HUDEP-2 (cell line): ENCODE measurements at regions not wholly inside any gene's neighbourhood (a gene's known extent, or its start where the extent isn't known, plus 50 kb on each side); places are given as distances from the start of the nearest gene placed in this dataset.
A peak's percentile ranks its signal among the peaks of the same experiment; 100 is the strongest.
"Not testable (repeated sequence)": the region's sequence is repeated elsewhere in the genome, so short reads cannot be mapped to it uniquely, and the experiment has no call there.

ENCODE experiments used
- DNase-seq, 76 experiments: peaks; one replicate each; lab custom pipeline; 2025; ENCODE audit not compliant: unreplicated experiment in 76 of 76; lab: John Stamatoyannopoulos, UW

DNA sequence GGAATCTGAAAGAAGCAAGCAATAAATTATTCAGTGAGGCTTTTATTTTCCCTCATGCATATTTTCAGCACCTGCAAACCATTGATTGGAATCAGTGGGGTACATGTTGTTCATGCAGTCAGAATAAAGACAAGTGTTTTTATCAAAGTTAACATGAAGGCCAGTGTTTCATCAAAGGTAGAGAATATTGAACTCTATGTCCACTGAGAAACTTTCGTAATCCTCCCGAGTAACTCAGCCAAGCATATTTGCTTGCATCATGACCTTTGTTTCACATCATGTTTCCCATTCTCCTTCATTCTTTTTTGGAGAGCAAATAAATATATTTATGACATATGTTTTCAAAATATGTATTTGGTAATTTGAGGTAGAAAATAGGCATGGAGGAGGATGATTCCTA, 663.1 kb downstream of the SH2D4B start:
- no peak for DNase-seq

DNA sequence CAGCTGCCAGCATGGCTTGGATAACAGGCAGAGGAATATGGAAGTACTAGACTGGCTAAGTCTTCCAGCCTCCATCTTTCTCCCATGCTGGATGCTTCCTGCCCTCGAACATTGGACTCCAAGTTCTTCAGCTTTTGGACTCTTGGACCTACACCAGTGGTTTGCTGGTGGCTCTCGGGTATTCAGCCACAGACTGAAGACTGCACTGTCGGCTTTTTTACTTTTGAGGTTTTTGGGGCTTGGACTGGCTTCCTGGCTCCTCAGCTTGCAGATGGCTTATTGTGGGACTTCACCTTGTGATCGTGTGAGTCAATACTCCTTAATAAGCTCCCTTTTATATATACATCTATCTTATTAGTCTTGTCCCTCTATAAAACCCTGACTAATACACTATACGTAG, 667.6 kb upstream of the NRG3 start:
- DNase-seq: not testable (repeated sequence)

DNA sequence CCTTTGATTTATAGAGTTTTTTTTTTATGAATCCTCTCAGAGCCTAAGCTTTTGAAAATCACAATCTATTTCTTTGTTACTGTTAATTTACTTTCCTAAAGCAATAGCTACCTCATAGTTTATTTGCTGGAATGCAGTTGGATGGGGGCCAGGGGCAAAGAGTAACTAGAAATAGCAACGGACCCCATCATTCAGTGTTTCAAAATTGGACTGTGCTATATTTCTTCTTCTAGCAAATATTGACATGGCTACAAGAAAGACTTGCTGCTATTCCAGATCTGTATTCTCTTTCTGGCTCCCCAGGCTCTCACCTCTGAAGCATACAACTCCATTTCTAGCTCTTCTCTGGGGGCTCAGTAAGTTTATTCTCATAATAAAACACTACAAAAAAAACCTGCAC, 661.6 kb upstream of the NRG3 start:
- no peak for DNase-seq

DNA sequence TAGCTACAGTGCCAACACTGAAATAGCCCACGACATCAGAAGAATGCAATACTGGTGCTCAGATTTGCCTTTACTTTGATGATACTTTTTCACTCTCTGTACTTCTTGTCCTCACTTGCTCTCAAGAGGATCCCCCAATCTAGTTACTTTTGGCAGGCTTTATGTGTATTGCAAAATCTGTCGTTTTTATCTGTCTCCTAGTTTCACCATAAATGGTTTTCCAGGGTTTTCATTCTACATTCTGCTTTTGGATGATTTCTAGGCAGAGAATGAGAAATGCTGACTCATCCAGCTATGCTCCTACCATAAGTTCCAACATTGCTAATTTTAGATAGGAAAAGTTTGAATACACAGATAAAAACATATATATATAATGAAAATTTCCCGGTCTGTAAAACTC, 659.5 kb upstream of the NRG3 start:
- DNase-seq: no peak

DNA sequence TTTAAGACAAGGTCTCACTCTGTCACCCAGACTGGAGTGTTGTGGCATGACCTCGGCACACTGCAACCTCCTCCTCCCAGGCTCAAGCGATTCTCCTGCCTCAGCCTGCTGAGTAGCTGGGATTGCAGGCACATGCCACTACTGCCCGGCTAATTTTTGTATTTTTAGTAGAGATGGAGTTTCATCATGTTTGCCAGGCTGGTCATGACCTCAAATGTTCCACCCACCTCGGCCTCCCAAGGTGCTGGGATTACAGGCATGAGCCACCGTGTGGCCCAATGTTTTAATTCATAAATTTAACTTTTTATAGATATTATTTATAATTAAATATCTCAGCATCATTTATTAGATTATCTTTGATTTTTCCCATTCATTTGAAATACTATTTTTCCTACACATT, 658.0 kb upstream of the NRG3 start:
- no peak for DNase-seq

DNA sequence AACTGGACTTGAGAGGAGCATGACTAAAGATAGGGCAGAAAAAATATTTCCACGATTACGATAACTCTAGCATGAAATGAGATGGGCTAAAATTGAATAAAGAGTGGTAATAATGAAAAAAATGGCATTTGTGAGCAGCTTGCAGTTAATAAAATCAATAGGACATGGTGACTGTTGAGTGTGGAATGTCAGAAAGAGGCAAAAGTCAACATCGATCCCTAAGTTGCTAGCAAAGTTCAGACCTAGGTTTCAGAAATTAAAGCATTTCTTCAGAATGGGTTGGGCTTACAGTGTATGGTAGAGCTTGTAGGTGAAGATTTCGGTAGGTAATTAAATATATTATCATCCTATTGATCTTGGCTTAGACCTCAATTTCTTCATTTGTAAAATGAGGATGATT, 656.7 kb upstream of the NRG3 start:
- no peak for DNase-seq

DNA sequence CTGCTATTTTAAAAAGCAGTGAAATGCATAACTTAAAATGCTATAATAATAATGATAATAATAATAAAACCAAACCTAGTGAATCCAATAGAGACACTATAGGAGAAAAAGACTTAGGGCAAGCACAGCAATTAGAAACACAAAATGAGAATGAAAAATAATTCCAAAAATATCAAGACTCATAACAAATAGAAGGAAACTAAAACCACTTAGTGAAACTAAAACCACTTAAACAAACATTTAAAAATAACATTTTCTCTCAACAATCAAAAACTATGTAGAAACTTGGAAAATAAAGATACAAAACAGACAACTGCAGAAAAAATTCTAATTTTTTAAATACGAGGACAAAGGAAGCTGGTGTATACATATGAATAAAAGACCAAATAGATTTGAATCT, 655.2 kb upstream of the NRG3 start:
- DNase-seq: no peak

DNA sequence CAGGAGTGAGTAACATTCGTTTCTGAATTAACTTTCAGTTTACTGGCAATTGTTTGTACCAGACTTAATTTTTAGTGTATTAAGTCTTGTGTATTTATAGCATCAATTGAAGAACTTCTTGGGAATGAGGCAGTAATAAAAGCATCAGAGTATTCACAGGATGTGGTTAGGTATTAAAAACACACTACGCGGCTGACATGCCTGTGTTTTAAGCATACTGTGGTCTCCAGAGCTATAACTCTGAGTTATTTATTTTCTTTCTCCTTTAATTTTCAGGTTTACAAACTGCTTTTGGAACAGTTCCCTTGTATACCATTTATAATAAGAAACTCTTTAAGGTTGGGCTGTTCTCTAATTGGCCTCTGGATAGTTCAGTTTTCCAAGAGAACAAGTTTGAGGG, 626.1 kb upstream of the NRG3 start:
- no peak for DNase-seq

DNA sequence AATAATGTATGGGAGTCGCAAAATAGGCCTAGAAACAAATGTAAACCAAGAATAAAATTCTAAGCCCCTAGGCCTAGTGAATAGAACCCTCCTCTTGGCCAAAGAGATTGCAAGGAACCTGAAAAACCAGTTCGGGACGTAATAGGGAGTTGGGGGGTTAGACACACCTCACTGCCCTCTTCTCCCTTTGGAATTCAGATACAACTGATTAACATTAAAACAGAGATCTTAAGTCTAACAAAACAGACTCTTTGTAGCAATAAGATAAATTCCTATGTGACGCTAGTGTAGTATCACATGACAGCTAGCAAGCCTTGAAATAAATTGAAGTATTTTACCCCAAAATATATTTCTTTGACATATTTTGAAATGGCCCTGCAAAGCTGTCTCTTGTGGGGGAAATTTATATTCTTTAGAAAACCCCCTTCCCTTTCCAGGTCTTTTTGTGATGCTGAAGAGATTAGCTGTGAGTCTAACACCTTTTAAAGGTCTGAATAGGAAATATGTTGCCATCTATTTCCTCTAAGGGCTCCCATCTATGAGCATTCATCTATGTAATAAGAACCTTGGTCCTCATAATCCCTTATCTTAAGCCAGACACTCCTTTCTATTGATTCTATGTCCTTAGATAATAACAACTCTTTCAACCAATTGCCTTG, 623.4 kb upstream of the NRG3 start:
- no peak for DNase-seq

DNA sequence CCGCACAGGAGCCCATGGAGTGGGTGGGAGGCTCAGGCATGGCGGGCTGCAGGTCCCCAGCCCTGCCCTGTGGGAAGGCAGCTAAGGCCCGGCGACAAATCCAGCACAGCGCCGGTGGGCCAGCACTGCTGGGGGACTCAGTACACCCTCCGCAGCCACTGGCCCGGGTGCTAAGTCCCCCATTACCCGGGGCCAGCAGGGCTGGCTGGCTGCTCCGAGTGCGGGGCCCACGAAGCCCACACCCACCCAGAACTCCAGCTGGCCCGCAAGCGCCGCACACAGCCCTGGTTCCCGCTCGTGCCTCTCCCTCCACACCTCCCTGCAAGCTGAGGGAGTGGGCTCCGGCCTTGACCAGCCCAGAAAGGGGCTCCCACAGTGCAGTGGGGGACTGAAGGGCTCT, 610.0 kb upstream of the NRG3 start:
- not testable (repeated sequence) for DNase-seq

DNA sequence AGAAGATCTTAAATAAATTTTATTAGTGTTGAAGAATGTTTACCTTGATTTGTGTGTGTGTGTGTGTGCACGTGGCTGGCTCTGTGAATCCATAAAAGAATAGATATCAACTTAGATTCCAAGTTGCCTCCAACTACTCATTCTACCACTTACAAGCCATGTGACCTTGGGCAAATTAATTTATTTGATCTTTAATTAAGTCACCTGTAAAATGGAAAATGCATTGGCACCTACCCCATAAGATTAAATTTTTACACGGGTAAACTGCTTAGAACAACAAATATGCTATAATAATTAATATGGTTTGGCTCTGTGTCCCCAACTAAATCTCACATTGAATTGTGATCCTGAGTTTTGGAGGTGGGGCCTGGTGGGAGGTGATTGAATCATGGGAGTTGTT, 604.9 kb upstream of the NRG3 start:
- no peak for DNase-seq

DNA sequence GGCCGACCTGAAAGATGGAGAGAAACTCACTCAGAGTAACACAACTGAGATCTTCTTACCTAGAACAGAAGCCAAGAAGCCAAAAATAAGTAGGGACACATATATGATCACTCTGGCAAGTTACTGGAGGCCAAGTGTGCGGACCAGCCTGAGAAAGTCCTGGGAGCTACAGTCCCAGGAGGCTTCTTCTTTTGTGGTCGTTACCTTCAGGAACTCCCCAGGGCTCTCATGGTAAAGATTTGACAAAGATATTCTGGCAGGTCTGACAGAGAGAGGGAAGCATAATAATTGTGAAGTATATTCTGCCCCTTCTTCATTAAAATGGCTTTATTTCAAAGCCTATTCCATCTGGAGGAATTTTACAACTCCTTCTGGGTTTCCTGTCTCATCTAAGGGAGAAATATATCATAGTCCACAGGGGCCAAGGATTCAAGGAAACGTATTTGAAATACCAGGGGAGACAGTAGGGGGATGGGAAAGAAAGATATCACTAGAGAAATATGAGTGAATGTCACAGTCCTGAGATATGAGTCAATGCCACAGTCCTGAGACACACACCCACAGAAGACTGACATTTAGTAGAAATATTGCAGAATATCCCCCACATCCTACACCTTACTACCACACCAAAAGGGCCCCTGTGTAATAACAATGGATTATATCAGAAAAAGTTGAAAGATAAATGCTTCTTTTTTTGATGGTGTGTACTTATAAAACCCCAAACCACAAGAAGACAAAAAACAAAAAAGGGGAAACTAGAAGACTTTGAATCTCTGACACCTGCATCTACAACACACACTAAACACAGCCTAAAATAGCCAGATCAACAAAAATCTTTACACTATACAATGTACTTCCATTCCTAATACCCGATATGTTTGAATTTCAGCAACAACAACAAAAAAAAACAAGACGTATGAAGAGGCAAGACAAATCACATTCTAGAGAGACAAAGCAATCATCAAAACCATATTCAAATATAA, 594.2 kb upstream of the NRG3 start:
- no peak for DNase-seq

DNA sequence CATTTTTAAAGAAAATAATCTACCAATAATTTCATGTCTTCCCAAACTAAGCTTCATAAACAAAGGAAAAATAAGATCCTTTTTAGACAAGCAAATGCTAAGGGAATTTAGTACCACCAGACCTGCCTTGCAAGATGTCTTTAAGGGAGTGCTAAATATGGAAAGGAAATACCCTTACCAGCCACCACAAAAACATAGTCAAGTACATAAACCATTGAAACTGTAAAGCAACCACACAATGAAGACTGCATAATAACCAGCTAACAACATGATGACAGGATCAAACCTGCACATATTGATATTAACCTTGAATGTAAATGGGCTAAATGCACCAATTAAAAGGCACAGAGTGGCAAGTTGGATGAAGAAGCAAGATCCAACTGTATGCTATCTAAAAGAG, 586.5 kb upstream of the NRG3 start:
- no peak for DNase-seq

DNA sequence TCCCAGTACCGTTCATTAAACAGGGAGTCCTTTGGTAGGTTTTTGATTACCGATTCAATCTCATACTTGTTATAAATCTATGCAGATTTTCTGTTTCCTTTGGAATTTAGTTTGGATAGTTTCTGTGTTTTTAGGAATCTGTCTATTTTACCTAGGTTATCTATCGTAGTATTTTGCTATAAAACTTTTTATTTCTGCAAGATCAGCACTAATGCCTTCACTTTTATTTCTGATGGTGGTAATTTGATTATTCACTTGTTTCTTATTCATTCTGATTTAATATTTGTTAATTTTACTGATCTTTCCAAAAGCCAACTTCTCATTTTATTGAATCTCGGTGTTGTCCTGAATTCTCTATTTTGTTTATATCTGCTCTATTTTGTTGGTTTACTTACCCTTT, 577.7 kb upstream of the NRG3 start:
- DNase-seq: no peak

DNA sequence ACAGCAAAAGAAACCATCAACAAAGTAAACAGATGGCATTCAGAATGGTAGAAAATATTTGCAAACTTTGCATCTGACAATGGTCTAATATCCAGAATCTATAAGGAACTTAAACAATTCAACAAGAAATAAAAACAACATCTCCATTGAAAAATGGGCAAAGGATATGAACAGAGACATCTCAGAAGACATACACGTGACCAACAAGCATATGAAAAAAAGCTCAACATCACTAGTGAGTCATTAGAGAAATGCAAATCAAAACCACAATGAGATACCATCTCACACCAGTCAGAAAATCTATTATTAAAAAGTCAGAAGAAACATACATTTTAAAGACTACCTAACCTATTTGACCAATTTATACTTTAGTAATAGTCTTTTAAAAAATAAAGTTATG, 571.3 kb upstream of the NRG3 start:
- no peak for DNase-seq

DNA sequence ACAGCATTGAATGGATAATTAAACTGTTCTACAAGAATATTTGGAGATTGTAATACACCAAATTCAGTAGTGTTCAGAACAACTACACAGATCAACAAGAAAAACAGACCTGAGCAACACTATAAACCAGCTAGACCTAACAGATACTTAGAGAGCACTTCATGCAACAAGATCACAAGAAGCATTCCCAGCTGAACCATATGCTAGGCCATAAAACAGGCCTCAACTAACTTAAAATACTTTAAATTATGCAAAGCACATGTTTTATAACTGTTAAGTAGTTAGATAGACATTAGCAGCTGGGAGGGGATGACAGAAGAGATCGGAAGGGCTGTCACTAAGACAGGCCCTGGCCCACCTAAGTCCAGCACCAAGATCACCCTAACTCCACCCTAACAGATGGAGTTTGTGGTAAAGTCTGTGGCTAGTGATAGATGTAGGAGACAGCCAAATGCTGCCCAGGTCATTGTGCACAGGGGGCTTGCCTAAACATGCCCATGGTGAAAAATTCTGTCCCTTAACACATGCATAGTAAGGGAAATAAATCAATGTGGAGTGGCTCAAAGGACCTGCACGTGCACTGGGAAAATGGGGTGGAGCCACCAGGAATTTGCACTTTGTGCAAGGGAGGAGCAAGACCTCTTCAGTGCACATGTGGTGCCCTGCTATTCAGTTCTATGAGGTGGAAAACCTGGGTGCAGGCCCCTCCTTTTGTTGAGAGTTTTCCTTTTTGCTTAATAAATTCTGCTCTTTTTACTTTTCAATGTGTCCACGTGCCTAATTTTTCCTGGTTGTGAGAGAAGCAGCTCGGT, 567.8 kb upstream of the NRG3 start:
- DNase-seq: peak in 11 of 76 experiments; percentile 11 to 54 (median 29)

DNA sequence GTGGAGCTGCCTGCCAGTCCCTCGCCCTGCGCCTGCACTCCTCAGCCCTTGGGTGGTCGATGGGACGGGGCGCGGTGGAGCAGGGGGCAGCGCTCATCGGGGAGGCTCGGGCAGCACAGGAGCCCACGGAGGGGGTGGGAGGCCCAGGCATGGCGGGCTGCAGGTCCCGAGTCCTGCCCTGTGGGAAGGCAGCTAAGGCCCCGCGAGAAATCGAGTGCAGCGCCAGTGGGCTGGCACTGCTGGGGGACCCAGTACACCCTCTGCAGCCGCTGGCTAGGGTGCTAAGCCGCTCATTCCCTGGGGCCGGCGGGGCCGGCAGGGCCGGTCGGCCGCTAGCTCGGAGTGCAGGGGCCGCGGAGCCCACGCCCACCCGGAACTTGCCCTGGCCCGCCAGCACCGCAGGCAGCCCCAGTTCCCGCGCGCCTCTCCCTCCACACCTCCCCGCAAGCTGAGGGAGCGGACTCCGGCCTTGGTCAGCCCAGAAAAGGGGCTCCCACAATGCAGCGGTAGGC, 565.9 kb upstream of the NRG3 start:
- no peak for DNase-seq

DNA sequence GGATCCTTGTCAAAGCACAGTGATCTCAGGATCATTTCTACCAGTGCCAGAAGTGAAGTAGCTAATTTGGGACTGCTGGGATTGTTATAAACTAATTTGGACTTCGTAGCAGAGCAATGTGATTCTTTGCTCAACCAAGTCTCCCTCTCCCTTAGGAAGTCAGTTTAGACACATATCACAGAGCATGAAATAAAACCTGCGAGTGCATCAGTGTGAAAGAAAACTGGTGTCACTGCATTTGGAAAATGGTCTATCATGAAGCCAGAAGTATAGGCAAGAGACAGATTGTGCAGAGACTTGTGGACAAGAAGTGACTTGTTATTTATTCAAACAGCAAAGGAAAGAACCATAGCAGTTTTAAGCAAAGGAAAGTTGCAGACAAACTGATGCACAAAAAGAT, 560.5 kb upstream of the NRG3 start:
- no peak for DNase-seq

DNA sequence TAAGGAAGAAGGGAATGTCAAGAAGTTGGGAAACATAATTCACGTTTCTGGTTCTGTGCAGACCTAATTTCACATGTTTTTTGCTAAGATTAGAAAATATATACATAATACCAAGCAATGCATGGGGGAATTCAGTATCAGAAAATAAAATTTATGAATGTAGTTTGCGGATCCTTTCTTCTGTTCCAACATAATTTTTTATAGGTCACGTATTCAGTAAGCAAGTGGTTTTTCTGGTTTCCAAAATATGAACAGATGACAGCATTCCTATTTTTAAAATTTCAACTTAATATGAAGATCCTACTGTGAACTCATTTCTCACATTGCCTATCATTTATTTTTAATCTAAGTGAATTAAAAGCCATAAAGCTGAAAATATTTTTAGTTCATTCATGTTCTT, 560.0 kb upstream of the NRG3 start:
- DNase-seq: no peak

DNA sequence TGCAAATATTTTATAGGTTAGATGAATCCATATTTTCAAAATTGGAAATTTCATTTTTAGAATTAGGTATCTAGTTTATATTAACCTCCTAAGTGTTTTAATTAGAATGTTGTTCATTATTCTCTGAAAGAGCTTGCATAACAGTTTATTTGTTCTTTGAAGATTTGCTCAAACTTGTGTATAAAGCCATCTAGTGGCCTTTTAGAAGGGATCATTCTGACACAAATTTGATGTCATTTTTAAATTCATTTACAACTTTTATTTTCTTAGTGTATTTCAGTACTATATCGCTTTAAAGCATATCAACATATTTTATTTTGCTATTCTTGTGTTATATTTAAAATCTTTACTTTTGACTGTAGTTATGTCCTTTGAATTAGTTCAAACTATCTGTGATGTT, 527.0 kb upstream of the NRG3 start:
- DNase-seq: no peak

DNA sequence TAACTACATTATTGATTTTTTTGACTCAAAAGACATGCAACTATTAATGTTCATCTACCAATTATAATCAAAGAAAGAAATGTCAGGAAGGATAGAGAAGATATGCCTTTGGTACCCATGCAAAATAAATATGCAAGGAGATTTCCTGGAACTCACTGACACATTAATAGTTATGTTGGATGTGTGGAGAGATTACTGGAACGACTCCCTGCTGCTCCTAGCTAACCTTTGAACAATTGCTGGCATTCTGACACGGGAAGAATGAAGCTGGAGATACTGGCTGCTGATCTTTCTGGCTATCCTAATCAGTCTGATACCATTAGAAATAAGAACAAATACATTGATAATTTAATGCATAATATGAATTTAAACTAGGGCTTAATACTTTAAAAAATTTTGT, 507.9 kb upstream of the NRG3 start:
- DNase-seq: no peak
